ENCODE measurements at regions not wholly inside any gene's neighbourhood (a gene's known extent, or its start where the extent isn't known, plus 50 kb on each side); places are given as distances from the start of the nearest gene placed in this dataset.

DNA sequence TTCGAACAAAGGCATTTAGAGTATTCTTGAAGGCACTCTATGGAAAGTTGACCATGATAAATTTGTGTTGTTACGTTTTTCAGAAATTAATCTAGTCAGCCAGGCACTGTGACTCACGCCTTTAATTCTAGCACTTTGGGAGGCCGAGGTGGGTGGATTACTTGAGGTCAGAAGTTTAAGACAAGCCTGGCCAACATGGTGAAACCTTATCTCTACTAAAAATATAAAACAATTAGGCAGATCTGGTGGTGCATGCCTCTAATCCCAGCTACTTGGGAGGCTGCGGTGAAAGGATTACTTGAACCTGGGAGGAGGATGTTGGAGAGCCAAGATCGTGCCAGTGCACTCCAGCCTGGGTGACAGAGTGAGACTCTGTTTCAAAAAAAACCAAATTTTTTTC, 130.6 kb upstream of the BRINP3 start:
- no TSS peak for BruUV-seq (replicated peaks)
- in situ Hi-C loops (cut with HindIII; ENCODE audit: low pct_unique_long_range_greater_than_20kb, low sequenced_read_pairs) = no loop called here
- CTCF ChIA-PET = no interaction called here

DNA sequence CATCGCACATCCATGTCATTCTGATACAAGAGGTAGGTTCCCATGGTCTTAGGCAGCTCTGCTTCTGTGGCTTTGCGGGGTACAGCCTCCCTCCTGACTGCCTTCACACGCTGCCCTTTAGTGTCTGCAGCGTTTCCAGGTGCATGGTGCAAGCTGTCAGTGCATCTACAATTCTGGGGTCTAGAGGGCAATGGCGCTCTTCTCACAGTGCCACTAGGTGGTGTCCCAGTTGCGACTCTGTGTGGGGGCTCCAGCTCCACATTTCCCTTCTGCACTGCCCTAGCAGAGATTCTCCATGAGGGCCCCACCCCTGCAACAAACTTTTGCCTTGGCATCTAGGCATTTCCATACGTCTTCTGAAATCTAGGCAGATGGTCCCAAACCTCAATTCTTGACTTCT, 138.2 kb upstream of the BRINP3 start:
- ChIA-PET CTCF (no interaction called here), POLR2A (no interaction called here)
- TF ChIP-seq SIN3A (IDR thresholded peaks at IDR 0.05; ENCODE audit: borderline replicate concordance, insufficient read depth, low read depth, low read length) (no peak), POLR2AphosphoS5 (IDR thresholded peaks at IDR 0.05; ENCODE audit: low read depth, low read length) (no peak), TCF7L2 (IDR thresholded peaks at IDR 0.05; ENCODE audit: low read depth, low read length) (no peak)
- TF ChIP-seq, protein P1, sequence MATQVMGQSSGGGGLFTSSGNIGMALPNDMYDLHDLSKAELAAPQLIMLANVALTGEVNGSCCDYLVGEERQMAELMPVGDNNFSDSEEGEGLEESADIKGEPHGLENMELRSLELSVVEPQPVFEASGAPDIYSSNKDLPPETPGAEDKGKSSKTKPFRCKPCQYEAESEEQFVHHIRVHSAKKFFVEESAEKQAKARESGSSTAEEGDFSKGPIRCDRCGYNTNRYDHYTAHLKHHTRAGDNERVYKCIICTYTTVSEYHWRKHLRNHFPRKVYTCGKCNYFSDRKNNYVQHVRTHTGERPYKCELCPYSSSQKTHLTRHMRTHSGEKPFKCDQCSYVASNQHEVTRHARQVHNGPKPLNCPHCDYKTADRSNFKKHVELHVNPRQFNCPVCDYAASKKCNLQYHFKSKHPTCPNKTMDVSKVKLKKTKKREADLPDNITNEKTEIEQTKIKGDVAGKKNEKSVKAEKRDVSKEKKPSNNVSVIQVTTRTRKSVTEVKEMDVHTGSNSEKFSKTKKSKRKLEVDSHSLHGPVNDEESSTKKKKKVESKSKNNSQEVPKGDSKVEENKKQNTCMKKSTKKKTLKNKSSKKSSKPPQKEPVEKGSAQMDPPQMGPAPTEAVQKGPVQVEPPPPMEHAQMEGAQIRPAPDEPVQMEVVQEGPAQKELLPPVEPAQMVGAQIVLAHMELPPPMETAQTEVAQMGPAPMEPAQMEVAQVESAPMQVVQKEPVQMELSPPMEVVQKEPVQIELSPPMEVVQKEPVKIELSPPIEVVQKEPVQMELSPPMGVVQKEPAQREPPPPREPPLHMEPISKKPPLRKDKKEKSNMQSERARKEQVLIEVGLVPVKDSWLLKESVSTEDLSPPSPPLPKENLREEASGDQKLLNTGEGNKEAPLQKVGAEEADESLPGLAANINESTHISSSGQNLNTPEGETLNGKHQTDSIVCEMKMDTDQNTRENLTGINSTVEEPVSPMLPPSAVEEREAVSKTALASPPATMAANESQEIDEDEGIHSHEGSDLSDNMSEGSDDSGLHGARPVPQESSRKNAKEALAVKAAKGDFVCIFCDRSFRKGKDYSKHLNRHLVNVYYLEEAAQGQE (IDR thresholded peaks at IDR 0.05; ENCODE audit: insufficient read depth in 1 of 2, low read depth in 2 of 2, low read length in 1 of 2) = no peak
- TF ChIP-seq, protein P2, sequence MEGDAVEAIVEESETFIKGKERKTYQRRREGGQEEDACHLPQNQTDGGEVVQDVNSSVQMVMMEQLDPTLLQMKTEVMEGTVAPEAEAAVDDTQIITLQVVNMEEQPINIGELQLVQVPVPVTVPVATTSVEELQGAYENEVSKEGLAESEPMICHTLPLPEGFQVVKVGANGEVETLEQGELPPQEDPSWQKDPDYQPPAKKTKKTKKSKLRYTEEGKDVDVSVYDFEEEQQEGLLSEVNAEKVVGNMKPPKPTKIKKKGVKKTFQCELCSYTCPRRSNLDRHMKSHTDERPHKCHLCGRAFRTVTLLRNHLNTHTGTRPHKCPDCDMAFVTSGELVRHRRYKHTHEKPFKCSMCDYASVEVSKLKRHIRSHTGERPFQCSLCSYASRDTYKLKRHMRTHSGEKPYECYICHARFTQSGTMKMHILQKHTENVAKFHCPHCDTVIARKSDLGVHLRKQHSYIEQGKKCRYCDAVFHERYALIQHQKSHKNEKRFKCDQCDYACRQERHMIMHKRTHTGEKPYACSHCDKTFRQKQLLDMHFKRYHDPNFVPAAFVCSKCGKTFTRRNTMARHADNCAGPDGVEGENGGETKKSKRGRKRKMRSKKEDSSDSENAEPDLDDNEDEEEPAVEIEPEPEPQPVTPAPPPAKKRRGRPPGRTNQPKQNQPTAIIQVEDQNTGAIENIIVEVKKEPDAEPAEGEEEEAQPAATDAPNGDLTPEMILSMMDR (IDR thresholded peaks at IDR 0.05) = no peak
- ATAC-seq (no peak), DNase-seq (ENCODE audit: low read depth, low spot score) (no peak)
- in situ Hi-C loops (cut with HindIII; ENCODE audit: low pct_unique_long_range_greater_than_20kb, low sequenced_read_pairs) = no loop called here
- Histone ChIP-seq H3K36me3 (ENCODE audit: control insufficient read depth, insufficient read depth, low read length) (no peaks in the 10 kb centered on the region), H3K4me1 (ENCODE audit: control insufficient read depth, insufficient read depth, low read length) (no peaks in the 10 kb centered on the region), H3K27me3 (ENCODE audit: control insufficient read depth, insufficient read depth, low read length) (no peaks in the 10 kb centered on the region), H3K9me3 (ENCODE audit: control insufficient read depth, insufficient read depth, low read depth, low read length) (no peaks in the 10 kb centered on the region), H3K27ac (ENCODE audit: low read length) (no peak overlapping the region), H3K4me3 (ENCODE audit: low read depth in 2 of 2, low read length in 2 of 2) (no peak overlapping the region)
- intact Hi-C loops (cut with micrococcal nuclease; ENCODE audit: unreplicated experiment) = no loop called here
- BruUV-seq (replicated peaks) = no TSS peak

More for the DNA sequence above, 130.6 kb upstream of the BRINP3 start:
- Histone ChIP-seq H3K4me1 (ENCODE audit: control insufficient read depth, insufficient read depth, low read length) (no peaks in the 10 kb centered on the region), H3K4me3 (ENCODE audit: low read depth in 2 of 2, low read length in 2 of 2) (no peak overlapping the region), H3K27ac (ENCODE audit: low read length) (no peak overlapping the region), H3K27me3 (ENCODE audit: control insufficient read depth, insufficient read depth, low read length) (no peaks in the 10 kb centered on the region), H3K9me3 (ENCODE audit: control insufficient read depth, insufficient read depth, low read depth, low read length) (no peaks in the 10 kb centered on the region), H3K36me3 (ENCODE audit: control insufficient read depth, insufficient read depth, low read length) (no peaks in the 10 kb centered on the region)
- POLR2A ChIA-PET = no interaction called here
- ATAC-seq (no peak), DNase-seq (ENCODE audit: low read depth, low spot score) (no peak)
- intact Hi-C loops (cut with micrococcal nuclease; ENCODE audit: unreplicated experiment) = no loop called here
- TF ChIP-seq SIN3A (IDR thresholded peaks at IDR 0.05; ENCODE audit: borderline replicate concordance, insufficient read depth, low read depth, low read length) = no peak
- TF ChIP-seq, protein P2 (IDR thresholded peaks at IDR 0.05) = no peak
- TF ChIP-seq, protein P1 (IDR thresholded peaks at IDR 0.05; ENCODE audit: insufficient read depth in 1 of 2, low read depth in 2 of 2, low read length in 1 of 2) = no peak
- no peak for TF ChIP-seq TCF7L2 (IDR thresholded peaks at IDR 0.05; ENCODE audit: low read depth, low read length)
